AG04449 (cell line): ENCODE measurements at regions not wholly inside any gene's neighbourhood (a gene's known extent, or its start where the extent isn't known, plus 50 kb on each side); places are given as distances from the start of the nearest gene placed in this dataset.

Experiments used
- CTCF ChIA-PET: fragments of 350-600 bp; formaldehyde crosslinking; extraction: SDS; loops from one replicate; lab custom pipeline; 2021; ENCODE audit warnings: antibody characterized with exemption; lab: Yijun Ruan, JAX
- POLR2A ChIA-PET: fragments of 400-600, 350-600 bp; formaldehyde crosslinking; extraction: SDS; loops from one replicate; lab custom pipeline; 2020; ENCODE audit warnings: antibody characterized with exemption, inconsistent platforms; lab: Yijun Ruan, JAX
- DNase-seq: peaks from one replicate; pipeline ENCODE4 v3.0.0-alpha.2; 2010; ENCODE audit warnings: low read depth, low spot score
- H3K4me3 ChIP-seq: 2 replicates; pipeline ENCODE4 v1.5.1; 2011; ENCODE audit warnings: low read depth, mild to moderate bottlenecking, control low read depth, low read length
- TF ChIP-seq, protein P1 (sequence below): IDR thresholded peaks from one replicate; pipeline ENCODE4 v1.5.1; 2011; ENCODE audit warnings: mild to moderate bottlenecking, moderate library complexity, low read length, control low read depth, inconsistent platforms; ENCODE audit not compliant: insufficient read depth; ENCODE audit errors: missing control alignments

DNA sequence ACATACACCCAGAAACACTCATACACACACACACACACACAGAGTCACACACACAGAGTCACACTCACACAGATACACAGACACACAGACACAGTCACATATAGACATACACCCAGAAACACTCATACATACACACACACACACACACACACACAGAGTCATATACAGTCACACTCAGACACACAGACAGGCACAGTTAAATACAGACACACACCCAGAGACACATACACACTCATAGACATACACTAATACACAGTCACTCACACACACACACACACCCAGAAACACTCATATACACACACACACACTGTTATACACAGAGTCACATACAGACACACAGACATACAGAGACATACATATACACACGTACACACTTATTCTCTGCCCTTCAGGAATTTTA, 250.9 kb downstream of the QKI start:
- CTCF ChIA-PET, result no interaction called here
- POLR2A ChIA-PET, result no interaction called here
- DNase-seq, result no peak
- TF ChIP-seq, protein P1, sequence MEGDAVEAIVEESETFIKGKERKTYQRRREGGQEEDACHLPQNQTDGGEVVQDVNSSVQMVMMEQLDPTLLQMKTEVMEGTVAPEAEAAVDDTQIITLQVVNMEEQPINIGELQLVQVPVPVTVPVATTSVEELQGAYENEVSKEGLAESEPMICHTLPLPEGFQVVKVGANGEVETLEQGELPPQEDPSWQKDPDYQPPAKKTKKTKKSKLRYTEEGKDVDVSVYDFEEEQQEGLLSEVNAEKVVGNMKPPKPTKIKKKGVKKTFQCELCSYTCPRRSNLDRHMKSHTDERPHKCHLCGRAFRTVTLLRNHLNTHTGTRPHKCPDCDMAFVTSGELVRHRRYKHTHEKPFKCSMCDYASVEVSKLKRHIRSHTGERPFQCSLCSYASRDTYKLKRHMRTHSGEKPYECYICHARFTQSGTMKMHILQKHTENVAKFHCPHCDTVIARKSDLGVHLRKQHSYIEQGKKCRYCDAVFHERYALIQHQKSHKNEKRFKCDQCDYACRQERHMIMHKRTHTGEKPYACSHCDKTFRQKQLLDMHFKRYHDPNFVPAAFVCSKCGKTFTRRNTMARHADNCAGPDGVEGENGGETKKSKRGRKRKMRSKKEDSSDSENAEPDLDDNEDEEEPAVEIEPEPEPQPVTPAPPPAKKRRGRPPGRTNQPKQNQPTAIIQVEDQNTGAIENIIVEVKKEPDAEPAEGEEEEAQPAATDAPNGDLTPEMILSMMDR, result no peak
- no peak overlapping the region for H3K4me3 ChIP-seq

DNA sequence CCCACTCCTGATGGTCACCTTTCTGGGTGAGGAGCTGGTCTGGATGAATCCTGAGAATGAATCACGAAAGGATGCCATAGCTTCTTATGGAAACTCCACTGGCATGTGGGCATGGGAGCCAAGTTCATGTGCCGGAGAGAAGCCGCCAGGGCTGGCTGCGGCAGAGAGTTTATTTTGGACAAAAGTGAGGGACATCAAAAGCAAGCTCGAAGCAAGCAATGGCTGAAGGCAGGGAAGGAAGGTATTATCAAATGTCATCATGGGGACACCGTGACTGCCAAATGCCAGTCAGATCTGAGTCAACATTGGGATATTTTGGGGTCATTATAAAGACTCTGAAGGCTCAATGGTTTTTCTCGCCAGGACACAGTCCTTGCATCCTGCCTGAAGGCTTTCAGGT, 249.1 kb downstream of the QKI start:
- DNase-seq, result no peak
- CTCF ChIA-PET, result no interaction called here
- TF ChIP-seq, protein P1, result no peak
- H3K4me3 ChIP-seq, result no peak overlapping the region
- POLR2A ChIA-PET, result no interaction called here

DNA sequence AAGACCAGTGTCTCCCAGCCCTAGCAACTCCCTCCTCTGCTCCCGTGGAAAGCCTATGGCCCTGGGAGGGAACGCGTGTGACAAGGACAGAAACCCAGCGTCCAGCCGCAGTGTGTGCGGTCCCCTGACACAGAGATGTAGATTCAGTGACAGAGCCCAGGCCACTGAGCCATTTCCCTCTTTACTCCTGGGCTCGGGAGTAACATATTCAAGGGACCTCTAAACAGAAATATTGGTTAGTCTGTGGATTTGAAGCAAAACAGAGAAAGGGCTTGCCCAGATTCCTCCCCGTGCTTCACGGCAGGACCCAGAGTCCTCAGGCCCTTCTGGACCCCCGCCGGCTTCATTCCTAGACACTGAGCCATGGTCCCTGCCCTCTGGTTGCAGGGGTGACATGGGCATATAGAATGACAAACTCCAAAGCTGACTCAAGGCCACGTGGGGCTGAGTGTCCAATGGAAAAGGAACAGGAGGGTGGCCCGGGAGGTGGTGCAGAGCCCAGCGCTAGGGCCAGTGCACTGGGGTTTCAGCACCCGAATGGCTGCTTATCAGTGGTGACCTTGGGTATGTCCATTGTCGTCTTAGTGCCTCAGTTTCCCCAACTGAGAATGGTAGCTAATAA, 248.2 kb downstream of the QKI start:
- DNase-seq, result no peak
- POLR2A ChIA-PET, result no interaction called here

DNA sequence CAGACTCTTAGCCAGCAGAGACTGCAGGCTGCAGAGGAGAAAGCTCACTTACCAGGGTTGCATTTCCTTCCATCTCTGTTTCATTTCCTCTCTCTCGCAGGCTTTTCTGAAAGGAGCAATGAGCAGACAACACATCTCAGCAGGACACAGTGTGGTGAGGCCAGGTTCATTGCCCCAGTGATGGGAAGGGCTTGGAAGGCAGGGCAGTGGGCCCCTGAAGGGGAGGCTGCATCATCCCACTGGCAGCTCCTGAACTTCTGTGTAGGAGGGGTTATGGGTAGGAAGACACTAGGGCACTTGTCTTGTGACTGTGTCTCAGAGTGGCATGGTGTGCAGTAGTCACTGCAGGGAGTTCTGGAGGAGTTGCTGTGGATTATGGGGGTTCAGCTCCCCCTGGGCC, 246.8 kb downstream of the QKI start:
- no peak for DNase-seq
- POLR2A ChIA-PET, result no interaction called here
- no peak overlapping the region for H3K4me3 ChIP-seq
- CTCF ChIA-PET, result no interaction called here
- TF ChIP-seq, protein P1, result no peak

More for the DNA sequence above, 248.2 kb downstream of the QKI start:
- no peak overlapping the region for H3K4me3 ChIP-seq
- CTCF ChIA-PET, result no interaction called here
- TF ChIP-seq, protein P1, result no peak

DNA sequence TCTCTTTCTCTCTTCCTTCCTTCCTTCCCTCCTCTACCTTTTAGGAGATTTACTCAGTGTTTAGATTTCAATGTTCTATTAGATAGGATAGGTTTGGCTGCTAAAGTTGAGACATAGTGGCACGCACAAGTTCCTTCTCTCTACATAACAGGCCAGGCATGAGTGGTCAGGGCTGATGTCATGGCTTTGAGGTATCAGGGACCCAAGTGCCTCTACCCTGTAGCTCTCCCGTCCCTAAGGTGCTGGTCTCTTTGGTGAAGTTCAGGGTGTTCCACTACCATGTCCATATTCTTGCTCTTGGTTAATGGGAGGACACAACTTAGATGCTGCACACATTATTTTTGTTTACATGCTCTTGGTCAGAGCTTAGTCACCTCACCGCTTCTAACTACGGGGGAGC, 245.3 kb downstream of the QKI start:
- CTCF ChIA-PET, result no interaction called here
- TF ChIP-seq, protein P1, result no peak
- POLR2A ChIA-PET, result no interaction called here
- no peak overlapping the region for H3K4me3 ChIP-seq
- DNase-seq, result no peak

DNA sequence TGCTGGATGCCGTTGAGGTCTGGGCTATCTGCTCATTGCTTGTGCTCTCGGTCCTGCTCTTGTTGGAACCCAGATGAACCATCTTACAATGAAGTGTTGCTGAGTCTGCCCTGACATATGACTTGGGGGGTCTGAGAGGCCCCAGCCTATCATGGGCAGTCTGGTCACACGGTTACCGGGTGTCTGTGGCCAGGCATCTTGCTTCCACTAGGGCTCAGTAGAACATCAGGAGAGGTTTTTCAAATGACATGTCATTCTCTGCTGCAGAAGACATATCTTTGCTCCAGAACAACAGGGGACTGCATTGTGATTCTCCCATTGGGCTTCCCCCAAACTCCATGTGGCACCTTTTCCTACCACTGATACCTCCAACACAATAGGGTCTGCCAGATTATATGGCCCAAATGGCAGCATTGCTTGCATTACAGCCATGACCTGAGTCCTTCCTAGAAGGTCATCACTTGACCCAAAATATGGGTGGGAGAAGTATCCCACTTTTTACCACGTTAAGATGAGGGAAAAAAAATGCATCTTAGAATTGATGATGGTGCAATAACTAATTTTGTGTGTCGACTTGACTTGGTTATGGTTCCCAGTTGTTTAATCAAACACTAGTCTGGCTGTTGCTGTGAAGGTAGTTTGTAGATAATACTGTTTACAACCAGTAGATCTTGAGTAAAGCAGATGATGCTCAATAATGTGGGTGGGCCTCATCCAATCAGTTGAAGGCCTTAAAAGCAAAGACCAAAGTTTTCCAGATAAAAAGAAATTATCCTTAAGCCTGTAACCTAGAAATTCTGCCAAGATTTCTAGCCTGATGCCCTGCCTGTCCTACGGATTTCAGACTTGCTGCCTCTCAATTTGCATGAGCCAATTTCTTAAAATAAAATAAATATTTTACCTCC, 241.0 kb downstream of the QKI start:
- ChIA-PET CTCF (no interaction called here), POLR2A (no interaction called here)
- TF ChIP-seq, protein P1, result no peak
- no peak overlapping the region for H3K4me3 ChIP-seq
- DNase-seq, result no peak
